RWPE1 (cell line): ENCODE measurements at regions not wholly inside any gene's neighbourhood (a gene's known extent, or its start where the extent isn't known, plus 50 kb on each side); places are given as distances from the start of the nearest gene placed in this dataset.

ENCODE experiments used
- CTCF ChIA-PET: fragments of 350-600 bp; sonication (Branson Sonifier 250); formaldehyde crosslinking; extraction: SDS; loops from one replicate; lab custom pipeline; 2021; lab: Yijun Ruan, JAX
- POLR2A ChIA-PET: fragments of 400-600 bp; formaldehyde crosslinking; extraction: SDS; loops from one replicate; lab custom pipeline; 2020; ENCODE audit warnings: antibody characterized with exemption; ENCODE audit not compliant: low non-redundant PET; lab: Yijun Ruan, JAX
- DNase-seq: peaks from one replicate; pipeline ENCODE4 v3.0.0; 2012; ENCODE audit warnings: low spot score
- H3K27ac ChIP-seq: fragments of 450-650 bp; 2 replicates; pipeline ENCODE4 v1.5.1; 2017
- CTCF ChIP-seq: fragments of 450-650 bp; conservative IDR thresholded peaks from 2 replicates; pipeline ENCODE4 v1.5.1; 2017; ENCODE audit warnings: low read depth, mild to moderate bottlenecking

- CTCF ChIA-PET = no interaction called here
- no peak for DNase-seq
- POLR2A ChIA-PET = no interaction called here
- no peak for TF ChIP-seq CTCF
- no peak overlapping the region for H3K27ac ChIP-seq
These were observed 160.2 kb upstream of the IRF2BP2 start for GRCh38 chr1:234769986-234770795.

- TF ChIP-seq CTCF = no peak
- no peak overlapping the region for H3K27ac ChIP-seq
- no peak for DNase-seq
These were observed 159.5 kb upstream of the IRF2BP2 start for GRCh38 chr1:234769284-234769985.

GRCh38 chr1:234768569-234769283, 158.7 kb upstream of the IRF2BP2 start:
- TF ChIP-seq CTCF = no peak
- ChIA-PET CTCF (no interaction called here), POLR2A (no interaction called here)
- DNase-seq = no peak
- no peak overlapping the region for H3K27ac ChIP-seq

More at GRCh38 chr1:234769284-234769985, 159.5 kb upstream of the IRF2BP2 start:
- ChIA-PET POLR2A (no interaction called here), CTCF (no interaction called here)

GRCh38 chr1:234768171-234768568, 158.2 kb upstream of the IRF2BP2 start:
- DNase-seq = no peak
- POLR2A ChIA-PET = no interaction called here
- CTCF ChIA-PET = no interaction called here
- H3K27ac ChIP-seq = no peak overlapping the region
- TF ChIP-seq CTCF = no peak

GRCh38 chr1:234765672-234766071, 155.7 kb upstream of the IRF2BP2 start:
- no peak overlapping the region for H3K27ac ChIP-seq
- DNase-seq = no peak
- ChIA-PET POLR2A (interaction anchor here (0.5 kb wide), 1 partner anchor 42 kb away, joined by 4 read pairs; no protein-coding TSS in a partner anchor), CTCF (no interaction called here)
- no peak for TF ChIP-seq CTCF

GRCh38 chr1:234765181-234765580, 155.2 kb upstream of the IRF2BP2 start:
- TF ChIP-seq CTCF = no peak
- no peak for DNase-seq
- H3K27ac ChIP-seq = no peak overlapping the region
- ChIA-PET POLR2A (interaction anchor here (0.5 kb wide), 1 partner anchor 41 kb away, joined by 4 read pairs; no protein-coding TSS in a partner anchor), CTCF (no interaction called here)
